ENCODE measurements at regions not wholly inside any gene's neighbourhood (a gene's known extent, or its start where the extent isn't known, plus 50 kb on each side); places are given as distances from the start of the nearest gene placed in this dataset.

GRCh38 chr3:191070201-191070600 lies 128.8 kb upstream of the OSTN start (continued):
- TF ChIP-seq, protein P1, sequence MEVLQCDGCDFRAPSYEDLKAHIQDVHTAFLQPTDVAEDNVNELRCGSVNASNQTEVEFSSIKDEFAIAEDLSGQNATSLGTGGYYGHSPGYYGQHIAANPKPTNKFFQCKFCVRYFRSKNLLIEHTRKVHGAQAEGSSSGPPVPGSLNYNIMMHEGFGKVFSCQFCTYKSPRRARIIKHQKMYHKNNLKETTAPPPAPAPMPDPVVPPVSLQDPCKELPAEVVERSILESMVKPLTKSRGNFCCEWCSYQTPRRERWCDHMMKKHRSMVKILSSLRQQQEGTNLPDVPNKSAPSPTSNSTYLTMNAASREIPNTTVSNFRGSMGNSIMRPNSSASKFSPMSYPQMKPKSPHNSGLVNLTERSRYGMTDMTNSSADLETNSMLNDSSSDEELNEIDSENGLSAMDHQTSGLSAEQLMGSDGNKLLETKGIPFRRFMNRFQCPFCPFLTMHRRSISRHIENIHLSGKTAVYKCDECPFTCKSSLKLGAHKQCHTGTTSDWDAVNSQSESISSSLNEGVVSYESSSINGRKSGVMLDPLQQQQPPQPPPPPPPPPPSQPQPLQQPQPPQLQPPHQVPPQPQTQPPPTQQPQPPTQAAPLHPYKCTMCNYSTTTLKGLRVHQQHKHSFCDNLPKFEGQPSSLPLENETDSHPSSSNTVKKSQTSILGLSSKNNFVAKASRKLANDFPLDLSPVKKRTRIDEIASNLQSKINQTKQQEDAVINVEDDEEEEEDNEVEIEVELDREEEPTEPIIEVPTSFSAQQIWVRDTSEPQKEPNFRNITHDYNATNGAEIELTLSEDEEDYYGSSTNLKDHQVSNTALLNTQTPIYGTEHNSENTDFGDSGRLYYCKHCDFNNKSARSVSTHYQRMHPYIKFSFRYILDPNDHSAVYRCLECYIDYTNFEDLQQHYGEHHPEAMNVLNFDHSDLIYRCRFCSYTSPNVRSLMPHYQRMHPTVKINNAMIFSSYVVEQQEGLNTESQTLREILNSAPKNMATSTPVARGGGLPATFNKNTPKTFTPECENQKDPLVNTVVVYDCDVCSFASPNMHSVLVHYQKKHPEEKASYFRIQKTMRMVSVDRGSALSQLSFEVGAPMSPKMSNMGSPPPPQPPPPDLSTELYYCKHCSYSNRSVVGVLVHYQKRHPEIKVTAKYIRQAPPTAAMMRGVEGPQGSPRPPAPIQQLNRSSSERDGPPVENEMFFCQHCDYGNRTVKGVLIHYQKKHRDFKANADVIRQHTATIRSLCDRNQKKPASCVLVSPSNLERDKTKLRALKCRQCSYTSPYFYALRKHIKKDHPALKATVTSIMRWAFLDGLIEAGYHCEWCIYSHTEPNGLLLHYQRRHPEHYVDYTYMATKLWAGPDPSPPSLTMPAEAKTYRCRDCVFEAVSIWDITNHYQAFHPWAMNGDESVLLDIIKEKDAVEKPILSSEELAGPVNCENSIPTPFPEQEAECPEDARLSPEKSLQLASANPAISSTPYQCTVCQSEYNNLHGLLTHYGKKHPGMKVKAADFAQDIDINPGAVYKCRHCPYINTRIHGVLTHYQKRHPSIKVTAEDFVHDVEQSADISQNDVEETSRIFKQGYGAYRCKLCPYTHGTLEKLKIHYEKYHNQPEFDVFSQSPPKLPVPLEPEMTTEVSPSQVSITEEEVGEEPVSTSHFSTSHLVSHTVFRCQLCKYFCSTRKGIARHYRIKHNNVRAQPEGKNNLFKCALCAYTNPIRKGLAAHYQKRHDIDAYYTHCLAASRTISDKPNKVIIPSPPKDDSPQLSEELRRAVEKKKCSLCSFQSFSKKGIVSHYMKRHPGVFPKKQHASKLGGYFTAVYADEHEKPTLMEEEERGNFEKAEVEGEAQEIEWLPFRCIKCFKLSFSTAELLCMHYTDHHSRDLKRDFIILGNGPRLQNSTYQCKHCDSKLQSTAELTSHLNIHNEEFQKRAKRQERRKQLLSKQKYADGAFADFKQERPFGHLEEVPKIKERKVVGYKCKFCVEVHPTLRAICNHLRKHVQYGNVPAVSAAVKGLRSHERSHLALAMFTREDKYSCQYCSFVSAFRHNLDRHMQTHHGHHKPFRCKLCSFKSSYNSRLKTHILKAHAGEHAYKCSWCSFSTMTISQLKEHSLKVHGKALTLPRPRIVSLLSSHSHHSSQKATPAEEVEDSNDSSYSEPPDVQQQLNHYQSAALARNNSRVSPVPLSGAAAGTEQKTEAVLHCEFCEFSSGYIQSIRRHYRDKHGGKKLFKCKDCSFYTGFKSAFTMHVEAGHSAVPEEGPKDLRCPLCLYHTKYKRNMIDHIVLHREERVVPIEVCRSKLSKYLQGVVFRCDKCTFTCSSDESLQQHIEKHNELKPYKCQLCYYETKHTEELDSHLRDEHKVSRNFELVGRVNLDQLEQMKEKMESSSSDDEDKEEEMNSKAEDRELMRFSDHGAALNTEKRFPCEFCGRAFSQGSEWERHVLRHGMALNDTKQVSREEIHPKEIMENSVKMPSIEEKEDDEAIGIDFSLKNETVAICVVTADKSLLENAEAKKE (CRISPR knock-in tag; IDR thresholded peaks at IDR 0.05) = no peak
- TF ChIP-seq CREB1 (CRISPR knock-in tag; IDR thresholded peaks at IDR 0.05; ENCODE audit: low read depth) (no peak), STAT1 (IDR thresholded peaks at IDR 0.05; ENCODE audit: unreplicated experiment) (no peak), EZH2 (IDR thresholded peaks at IDR 0.05; ENCODE audit: low read depth, unreplicated experiment) (no peak), JUNB (IDR thresholded peaks at IDR 0.05; ENCODE audit: unreplicated experiment) (no peak)
- TF ChIP-seq, protein P2, sequence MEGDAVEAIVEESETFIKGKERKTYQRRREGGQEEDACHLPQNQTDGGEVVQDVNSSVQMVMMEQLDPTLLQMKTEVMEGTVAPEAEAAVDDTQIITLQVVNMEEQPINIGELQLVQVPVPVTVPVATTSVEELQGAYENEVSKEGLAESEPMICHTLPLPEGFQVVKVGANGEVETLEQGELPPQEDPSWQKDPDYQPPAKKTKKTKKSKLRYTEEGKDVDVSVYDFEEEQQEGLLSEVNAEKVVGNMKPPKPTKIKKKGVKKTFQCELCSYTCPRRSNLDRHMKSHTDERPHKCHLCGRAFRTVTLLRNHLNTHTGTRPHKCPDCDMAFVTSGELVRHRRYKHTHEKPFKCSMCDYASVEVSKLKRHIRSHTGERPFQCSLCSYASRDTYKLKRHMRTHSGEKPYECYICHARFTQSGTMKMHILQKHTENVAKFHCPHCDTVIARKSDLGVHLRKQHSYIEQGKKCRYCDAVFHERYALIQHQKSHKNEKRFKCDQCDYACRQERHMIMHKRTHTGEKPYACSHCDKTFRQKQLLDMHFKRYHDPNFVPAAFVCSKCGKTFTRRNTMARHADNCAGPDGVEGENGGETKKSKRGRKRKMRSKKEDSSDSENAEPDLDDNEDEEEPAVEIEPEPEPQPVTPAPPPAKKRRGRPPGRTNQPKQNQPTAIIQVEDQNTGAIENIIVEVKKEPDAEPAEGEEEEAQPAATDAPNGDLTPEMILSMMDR (conservative IDR thresholded peaks at IDR 0.05; ENCODE audit: low read depth in 2 of 2) = no peak
- TF ChIP-seq, protein P3, sequence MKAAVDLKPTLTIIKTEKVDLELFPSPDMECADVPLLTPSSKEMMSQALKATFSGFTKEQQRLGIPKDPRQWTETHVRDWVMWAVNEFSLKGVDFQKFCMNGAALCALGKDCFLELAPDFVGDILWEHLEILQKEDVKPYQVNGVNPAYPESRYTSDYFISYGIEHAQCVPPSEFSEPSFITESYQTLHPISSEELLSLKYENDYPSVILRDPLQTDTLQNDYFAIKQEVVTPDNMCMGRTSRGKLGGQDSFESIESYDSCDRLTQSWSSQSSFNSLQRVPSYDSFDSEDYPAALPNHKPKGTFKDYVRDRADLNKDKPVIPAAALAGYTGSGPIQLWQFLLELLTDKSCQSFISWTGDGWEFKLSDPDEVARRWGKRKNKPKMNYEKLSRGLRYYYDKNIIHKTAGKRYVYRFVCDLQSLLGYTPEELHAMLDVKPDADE (IDR thresholded peaks at IDR 0.05) = no peak

Measured in GM23338 (cell line).